ENCODE measurements at regions not wholly inside any gene's neighbourhood (a gene's known extent, or its start where the extent isn't known, plus 50 kb on each side); places are given as distances from the start of the nearest gene placed in this dataset.

DNA sequence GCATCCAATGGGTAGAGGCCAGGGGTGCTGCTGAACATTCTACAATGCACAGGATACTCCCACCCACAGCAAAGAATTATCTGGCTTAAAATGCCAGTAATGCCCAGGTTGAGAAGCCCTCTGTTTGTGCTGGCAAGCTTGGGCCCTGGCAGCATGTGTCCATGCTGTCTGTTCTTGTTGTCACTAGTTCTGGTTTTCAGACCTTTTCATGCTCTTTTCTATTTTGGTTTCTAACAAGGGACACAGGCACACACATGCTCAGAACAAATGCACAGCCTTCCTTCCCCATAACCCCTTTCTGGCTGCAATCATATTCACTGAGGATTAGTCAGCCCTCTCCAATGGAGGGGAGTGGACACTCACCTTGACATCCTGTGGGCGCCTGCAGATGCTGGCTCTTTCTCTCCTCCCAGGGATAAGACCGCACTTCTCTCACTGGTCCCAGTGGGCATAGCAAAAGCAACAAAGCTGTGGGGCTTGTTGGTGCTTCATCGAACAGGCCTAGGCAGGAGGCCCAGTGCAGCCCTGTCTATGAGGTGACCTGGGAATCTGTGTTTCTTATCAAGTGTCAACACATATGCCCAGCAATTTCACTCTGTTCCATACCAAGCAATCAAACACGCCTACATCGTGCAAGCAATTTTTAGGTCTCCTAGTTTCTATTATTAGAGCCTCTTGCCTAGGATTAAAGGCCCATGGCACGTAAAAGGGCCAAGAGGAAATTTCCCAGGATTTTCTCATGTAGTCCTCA lies 271.1 kb upstream of the CCL2 start:
- Mint-ChIP-seq H3K27me3 (peaks cover 0 to 7% (median 0%) of the 10 kb centered on the region in 3 donors), H3K4me3 (no peak overlapping the region), H3K27ac (peak overlapping the region in 1 of 6 donors; percentile 54), H3K4me1 (no peaks in the 10 kb centered on the region), H3K9me3 (peaks cover 0 to 6% (median 0%) of the 10 kb centered on the region in 7 donors), H3K36me3 (no peaks in the 10 kb centered on the region)
- no peak for DNase-seq
- no peak for ATAC-seq (ENCODE audit: low read depth in 2 of 2)

DNA sequence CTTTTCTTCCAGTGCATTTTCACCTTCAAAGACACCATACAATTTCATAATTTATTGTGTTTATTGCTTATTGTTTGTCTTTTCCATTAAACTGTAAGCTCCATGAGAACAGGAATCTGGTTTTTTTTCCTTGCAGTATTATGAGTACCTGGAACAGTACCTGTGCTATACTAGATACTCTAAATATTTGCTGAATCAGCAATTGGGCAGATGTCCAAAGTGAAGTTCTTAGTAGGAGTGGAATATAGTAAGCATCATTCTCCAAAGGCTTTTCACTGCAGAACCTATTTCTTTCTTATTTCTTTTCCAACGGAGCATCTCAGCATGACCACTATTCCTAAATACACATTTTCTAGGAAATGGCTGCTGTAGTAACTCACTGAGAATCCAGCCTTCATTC lies 269.0 kb upstream of the CCL2 start:
- H3K9me3 Mint-ChIP-seq: peaks cover 0 to 6% (median 0%) of the 10 kb centered on the region in 7 donors
- no peak overlapping the region for H3K4me3 Mint-ChIP-seq
- H3K27me3 Mint-ChIP-seq: peaks cover 0 to 15% (median 0%) of the 10 kb centered on the region in 3 donors
- DNase-seq (no peak), ATAC-seq (ENCODE audit: low read depth in 2 of 2) (no peak)
- no peaks in the 10 kb centered on the region for H3K4me1 Mint-ChIP-seq
- H3K27ac Mint-ChIP-seq: no peak overlapping the region
- no peaks in the 10 kb centered on the region for H3K36me3 Mint-ChIP-seq

DNA sequence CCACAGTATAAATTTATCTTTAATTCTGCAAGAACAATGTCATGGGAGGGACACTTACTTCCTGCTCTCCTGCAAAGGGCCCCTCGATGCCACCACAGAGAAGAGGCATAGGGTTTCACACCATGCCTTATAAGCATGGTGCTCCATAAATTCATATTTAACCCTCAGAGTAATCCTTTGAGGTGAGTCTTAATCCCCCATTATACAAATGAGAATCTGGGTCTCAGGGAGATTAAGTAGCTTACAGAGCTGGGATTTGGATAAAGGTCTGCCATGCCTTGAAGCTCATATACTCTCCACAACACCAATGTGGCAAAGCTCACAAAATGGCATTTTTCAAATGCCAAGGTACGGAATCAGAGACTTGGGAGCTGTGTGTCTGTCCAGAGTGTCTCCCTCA lies 268.5 kb upstream of the CCL2 start:
- ATAC-seq (ENCODE audit: low read depth in 2 of 2): no peak

DNA sequence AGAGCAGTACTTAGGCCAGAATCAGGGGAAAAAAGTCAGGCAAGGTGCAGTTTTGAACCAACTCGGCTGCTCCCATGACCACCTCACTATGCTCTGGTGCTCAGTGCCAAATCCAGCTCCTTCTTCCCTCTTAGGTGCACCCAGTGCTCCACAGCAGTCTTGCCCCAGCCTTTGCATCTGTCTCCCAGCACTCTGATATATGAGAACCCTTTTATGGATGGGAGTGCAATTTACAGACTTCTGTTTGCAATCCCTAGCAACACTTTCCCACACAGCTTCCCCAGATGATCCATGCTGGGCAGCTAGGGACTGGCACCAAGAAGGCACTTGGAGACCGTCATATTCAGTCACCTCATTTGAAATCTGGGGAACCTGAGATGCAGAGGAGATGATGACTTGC lies 267.9 kb upstream of the CCL2 start:
- no peak for DNase-seq
- Mint-ChIP-seq H3K4me1 (no peaks in the 10 kb centered on the region), H3K4me3 (no peak overlapping the region), H3K27me3 (peaks cover 0 to 15% (median 0%) of the 10 kb centered on the region in 3 donors), H3K36me3 (no peaks in the 10 kb centered on the region), H3K9me3 (peaks cover 0 to 6% (median 0%) of the 10 kb centered on the region in 7 donors), H3K27ac (no peak overlapping the region)
- ATAC-seq (ENCODE audit: low read depth in 2 of 2): no peak

More for the DNA sequence above, 268.5 kb upstream of the CCL2 start:
- Mint-ChIP-seq H3K4me3 (no peak overlapping the region), H3K27me3 (peaks cover 0 to 15% (median 0%) of the 10 kb centered on the region in 3 donors), H3K4me1 (no peaks in the 10 kb centered on the region), H3K36me3 (no peaks in the 10 kb centered on the region), H3K9me3 (peaks cover 0 to 6% (median 0%) of the 10 kb centered on the region in 7 donors), H3K27ac (no peak overlapping the region)
- no peak for DNase-seq

DNA sequence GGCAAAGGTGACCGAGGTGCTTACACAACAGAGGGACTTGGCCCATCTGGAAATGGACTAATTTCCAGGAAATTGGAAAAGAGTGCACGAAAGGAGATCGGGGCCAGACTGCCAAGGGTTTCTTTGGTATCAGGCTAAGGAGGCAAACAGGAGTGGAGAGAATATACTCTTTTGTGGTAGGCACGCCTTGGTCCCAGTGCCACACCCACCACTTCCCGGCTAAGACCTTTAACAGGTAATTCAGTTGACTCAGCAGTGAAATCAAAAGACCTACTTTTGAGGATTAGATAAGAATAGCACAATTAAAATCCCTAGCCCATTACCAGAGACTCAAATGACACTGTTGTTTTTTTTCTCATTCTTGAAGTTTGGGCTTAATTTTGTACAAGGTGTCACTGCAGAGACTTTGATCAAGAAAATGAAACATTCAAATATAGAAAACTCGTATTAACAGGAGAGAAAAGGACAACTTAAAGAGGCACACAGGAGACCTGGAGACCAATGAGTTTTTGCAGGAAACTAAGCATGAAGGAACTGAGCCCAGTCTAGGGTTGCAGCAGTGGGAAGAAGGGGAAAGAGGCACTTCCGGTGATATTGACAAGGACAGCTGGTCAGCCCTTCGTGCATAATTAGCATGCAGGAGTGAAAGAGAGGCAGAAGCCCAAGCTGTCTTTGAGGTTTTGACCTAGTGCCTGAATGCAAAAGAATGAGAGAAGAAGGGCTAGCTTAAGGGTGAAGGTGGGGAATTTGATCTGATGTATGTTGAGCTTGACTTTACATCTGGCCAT lies 265.5 kb upstream of the CCL2 start:
- peaks cover 0 to 6% (median 0%) of the 10 kb centered on the region in 7 donors for H3K9me3 Mint-ChIP-seq
- H3K27me3 Mint-ChIP-seq: peaks cover 0 to 15% (median 0%) of the 10 kb centered on the region in 3 donors
- no peak overlapping the region for H3K4me3 Mint-ChIP-seq
- ATAC-seq (ENCODE audit: low read depth in 2 of 2): no peak
- H3K4me1 Mint-ChIP-seq: no peaks in the 10 kb centered on the region
- no peak for DNase-seq
- H3K36me3 Mint-ChIP-seq: no peaks in the 10 kb centered on the region
- no peak overlapping the region for H3K27ac Mint-ChIP-seq

DNA sequence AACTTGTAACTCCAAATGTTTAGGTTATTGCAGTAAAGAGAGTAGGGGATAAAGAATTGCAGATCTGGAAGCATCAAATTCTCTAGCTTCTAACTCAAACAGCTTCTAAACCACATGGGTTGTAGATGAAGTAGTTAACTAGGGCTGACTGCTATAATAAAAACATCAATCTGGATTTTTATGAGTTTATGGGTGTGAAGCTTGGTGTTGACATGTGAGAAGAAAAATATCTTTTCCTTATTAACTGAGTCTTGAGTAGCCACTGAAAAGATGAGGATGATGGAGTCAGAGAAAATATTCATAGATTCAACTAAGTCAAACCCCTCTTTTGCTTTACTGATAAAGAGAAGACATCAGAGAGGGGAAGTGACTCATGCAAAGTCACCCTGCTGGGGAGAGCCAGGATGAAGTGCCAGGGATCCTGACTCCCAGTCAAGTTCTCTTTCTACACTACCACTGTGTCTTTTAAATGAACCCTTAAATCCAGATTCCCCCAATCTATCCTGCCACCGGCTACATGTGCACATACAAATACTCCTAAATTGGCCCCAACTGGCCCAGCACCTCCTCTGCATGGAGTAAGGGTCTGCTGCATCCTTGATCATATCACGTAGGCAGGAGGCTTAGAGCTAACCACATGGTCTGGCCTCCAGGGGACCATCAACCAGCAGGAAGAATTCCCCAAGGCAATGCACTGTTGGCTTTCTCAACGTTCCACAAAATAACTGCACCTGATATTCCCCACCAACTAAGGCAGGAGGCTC lies 264.0 kb upstream of the CCL2 start:
- H3K27ac Mint-ChIP-seq: no peak overlapping the region
- H3K4me1 Mint-ChIP-seq: no peaks in the 10 kb centered on the region
- H3K36me3 Mint-ChIP-seq: no peaks in the 10 kb centered on the region
- H3K9me3 Mint-ChIP-seq: peaks cover 0 to 6% (median 0%) of the 10 kb centered on the region in 7 donors
- no peak for DNase-seq
- H3K27me3 Mint-ChIP-seq: peaks cover 0 to 15% (median 0%) of the 10 kb centered on the region in 3 donors
- H3K4me3 Mint-ChIP-seq: no peak overlapping the region
- no peak for ATAC-seq (ENCODE audit: low read depth in 2 of 2)

DNA sequence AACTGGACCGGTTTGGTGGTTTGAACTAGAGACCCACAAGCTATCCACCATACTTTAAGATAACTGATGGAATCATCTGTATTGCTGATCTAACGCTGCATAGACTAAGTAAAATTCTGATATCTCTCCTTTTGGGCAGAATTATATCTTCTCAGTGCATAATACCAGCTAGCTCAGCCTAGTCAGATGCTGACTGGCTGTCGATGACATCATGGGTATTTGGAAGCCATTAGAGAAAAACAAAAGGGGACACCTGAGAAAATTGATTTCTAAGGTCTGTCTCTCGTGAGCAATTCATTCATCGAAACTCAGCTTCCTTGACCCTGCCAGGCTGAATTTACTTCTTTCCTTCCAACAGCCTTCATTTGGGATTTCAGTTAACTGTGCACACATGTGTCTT lies 263.0 kb upstream of the CCL2 start:
- ATAC-seq (ENCODE audit: low read depth in 2 of 2): no peak
- no peak for DNase-seq
- H3K36me3 Mint-ChIP-seq: no peaks in the 10 kb centered on the region

DNA sequence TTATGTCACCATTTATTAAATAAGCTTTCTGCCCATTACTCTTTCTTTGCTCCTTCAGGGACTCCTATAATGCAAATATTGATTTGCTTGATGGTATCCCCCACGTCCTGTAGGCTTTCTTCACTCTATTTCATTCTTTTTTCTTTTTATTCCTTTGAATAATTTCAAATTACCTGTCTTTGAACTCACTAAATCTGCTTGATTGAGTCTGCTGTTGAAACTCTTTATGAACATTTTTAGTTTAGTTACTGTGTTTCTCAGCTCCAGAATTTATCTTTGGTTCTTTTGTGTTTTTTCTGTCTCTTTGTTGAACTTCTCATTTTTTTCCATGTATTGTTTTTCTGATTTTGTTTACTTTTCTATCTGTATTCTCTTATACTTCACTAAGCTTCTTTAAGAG lies 254.4 kb upstream of the CCL2 start:
- no peak for ATAC-seq (ENCODE audit: low read depth in 2 of 2)
- Mint-ChIP-seq H3K4me1 (no peaks in the 10 kb centered on the region), H3K36me3 (peaks cover 9 to 19% of the 10 kb centered on the region in 2 donors), H3K9me3 (peaks cover 11 to 46% (median 22%) of the 10 kb centered on the region in 7 donors), H3K27ac (no peak overlapping the region), H3K4me3 (no peak overlapping the region), H3K27me3 (peaks cover 12 to 17% (median 12%) of the 10 kb centered on the region in 3 donors)
- DNase-seq: no peak

More for the DNA sequence above, 263.0 kb upstream of the CCL2 start:
- Mint-ChIP-seq H3K4me1 (no peaks in the 10 kb centered on the region), H3K4me3 (no peak overlapping the region), H3K27me3 (peaks cover 0 to 15% (median 0%) of the 10 kb centered on the region in 3 donors), H3K27ac (no peak overlapping the region), H3K9me3 (peaks cover 0 to 11% (median 3%) of the 10 kb centered on the region in 7 donors)

DNA sequence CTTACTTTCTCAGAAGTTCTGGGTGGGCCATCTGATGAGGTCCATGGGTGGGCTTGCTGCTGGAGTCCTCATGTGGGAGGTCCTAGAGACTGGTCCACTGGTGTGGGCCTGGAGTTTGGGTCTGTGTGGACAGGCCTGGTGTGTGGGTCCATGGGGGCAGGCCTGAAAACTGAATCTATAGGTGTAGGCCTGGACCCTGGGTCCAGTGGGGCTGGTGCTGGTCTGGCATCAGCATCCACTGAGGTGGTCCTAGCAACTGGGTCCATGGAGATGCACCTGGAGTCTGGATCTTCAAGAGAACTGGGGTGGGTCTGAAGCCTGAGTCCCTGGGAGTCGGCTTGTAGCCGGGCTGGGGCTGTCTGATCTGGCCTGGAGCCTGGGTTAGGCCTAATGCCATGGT lies 253.8 kb upstream of the CCL2 start:
- H3K4me1 Mint-ChIP-seq: no peaks in the 10 kb centered on the region
- no peak overlapping the region for H3K27ac Mint-ChIP-seq
- peaks cover 12 to 23% (median 17%) of the 10 kb centered on the region in 3 donors for H3K27me3 Mint-ChIP-seq
- peaks cover 11 to 46% (median 22%) of the 10 kb centered on the region in 7 donors for H3K9me3 Mint-ChIP-seq
- peaks cover 9 to 19% of the 10 kb centered on the region in 2 donors for H3K36me3 Mint-ChIP-seq
- ATAC-seq (ENCODE audit: low read depth in 2 of 2) (no peak), DNase-seq (no peak)
- no peak overlapping the region for H3K4me3 Mint-ChIP-seq

DNA sequence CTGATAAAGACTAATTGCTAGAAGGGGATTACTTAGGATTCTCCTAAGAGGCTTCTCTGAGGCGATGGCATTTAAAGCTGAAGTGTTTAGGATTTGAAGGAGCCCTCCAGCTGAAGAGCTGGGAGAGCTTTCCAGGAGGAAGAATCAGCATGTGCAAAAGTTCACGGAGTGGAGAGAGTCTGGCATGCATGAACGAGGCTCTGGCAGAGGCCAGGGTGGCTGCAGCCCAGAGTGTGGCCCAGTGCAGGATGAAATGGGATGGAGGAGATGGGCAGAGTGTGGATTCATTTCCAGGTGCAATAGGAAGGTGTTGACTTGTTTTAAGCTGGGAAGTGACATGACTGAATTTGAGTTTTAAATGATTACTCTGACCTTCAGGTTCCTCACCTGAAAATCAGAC lies 249.0 kb upstream of the CCL2 start:
- H3K27ac Mint-ChIP-seq: no peak overlapping the region
- H3K4me1 Mint-ChIP-seq: no peaks in the 10 kb centered on the region
- DNase-seq: no peak
- peaks cover 17 to 27% (median 17%) of the 10 kb centered on the region in 3 donors for H3K27me3 Mint-ChIP-seq
- peaks cover 0 to 20% (median 7%) of the 10 kb centered on the region in 7 donors for H3K9me3 Mint-ChIP-seq
- no peaks in the 10 kb centered on the region for H3K36me3 Mint-ChIP-seq
- no peak overlapping the region for H3K4me3 Mint-ChIP-seq
- ATAC-seq (ENCODE audit: low read depth in 2 of 2): no peak

DNA sequence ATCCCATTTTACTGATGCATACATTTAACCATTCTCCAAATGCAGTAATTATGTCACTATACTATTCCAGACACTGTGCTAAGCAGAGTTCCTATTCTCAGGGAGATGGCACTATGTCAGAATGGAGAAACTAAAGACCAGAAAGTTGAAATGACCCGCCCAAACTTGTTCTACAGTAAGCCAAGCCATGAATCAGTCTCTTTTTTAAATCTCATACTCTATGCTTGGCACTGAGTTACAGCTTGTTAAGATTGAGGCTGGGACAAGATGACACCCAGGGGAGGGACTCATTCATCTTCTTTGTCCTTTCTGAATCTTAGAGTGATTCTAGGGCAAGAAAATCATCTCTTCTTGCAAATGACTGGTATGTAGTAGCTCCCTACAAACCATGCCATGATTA lies 247.0 kb upstream of the CCL2 start:
- H3K27me3 Mint-ChIP-seq: peaks cover 17 to 32% (median 17%) of the 10 kb centered on the region in 3 donors
- DNase-seq (no peak), ATAC-seq (ENCODE audit: low read depth in 2 of 2) (no peak)
- H3K4me3 Mint-ChIP-seq: no peak overlapping the region
- peaks cover 0 to 7% (median 2%) of the 10 kb centered on the region in 7 donors for H3K9me3 Mint-ChIP-seq
- no peaks in the 10 kb centered on the region for H3K4me1 Mint-ChIP-seq
- no peak overlapping the region for H3K27ac Mint-ChIP-seq
- H3K36me3 Mint-ChIP-seq: no peaks in the 10 kb centered on the region

DNA sequence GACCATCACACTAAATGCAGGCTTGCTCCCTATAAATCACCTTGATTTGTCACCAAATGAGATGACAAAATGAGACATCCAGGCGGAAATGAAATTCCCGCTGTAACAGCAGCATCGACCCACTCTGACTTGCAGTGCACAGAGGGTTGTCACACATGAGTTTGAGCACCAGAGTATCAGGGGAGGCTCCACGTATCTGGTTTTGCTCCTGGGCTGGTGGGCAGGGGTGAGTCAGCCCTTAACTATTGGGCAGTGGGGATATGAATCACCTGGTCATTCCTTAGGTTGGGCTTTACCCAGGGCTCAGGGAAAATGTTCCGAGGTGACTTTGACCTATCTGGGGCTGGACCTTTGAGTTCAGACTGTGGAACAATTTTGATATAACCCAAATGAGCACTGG lies 245.2 kb upstream of the CCL2 start:
- H3K4me3 Mint-ChIP-seq: no peak overlapping the region
- H3K27me3 Mint-ChIP-seq: peaks cover 10 to 27% (median 11%) of the 10 kb centered on the region in 3 donors
- H3K4me1 Mint-ChIP-seq: no peaks in the 10 kb centered on the region
- DNase-seq (no peak), ATAC-seq (ENCODE audit: low read depth in 2 of 2) (no peak)
- H3K9me3 Mint-ChIP-seq: peaks cover 0 to 3% (median 0%) of the 10 kb centered on the region in 7 donors
- no peaks in the 10 kb centered on the region for H3K36me3 Mint-ChIP-seq
- no peak overlapping the region for H3K27ac Mint-ChIP-seq

DNA sequence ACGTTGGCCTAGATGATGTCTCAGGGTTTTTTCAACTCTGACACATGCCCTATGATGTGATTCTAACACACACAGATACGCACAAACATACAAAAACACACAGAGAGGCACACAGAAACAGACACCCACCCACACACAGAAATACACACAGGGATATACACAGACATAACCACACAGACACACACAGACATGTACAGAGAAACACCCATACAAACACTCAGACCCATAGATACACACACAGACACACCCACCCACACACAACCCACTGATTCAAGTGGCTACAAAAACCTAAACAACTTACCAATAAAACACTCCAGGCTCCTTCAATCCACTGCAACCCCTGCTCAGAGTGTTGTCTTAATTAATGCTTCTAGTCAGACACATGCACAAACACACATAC lies 244.6 kb upstream of the CCL2 start:
- H3K27ac Mint-ChIP-seq: no peak overlapping the region
- H3K36me3 Mint-ChIP-seq: no peaks in the 10 kb centered on the region
- no peak overlapping the region for H3K4me3 Mint-ChIP-seq
- ATAC-seq (ENCODE audit: low read depth in 2 of 2) (no peak), DNase-seq (no peak)
- H3K27me3 Mint-ChIP-seq: peaks cover 5 to 21% (median 6%) of the 10 kb centered on the region in 3 donors
- no peaks in the 10 kb centered on the region for H3K4me1 Mint-ChIP-seq
- H3K9me3 Mint-ChIP-seq: peaks cover 0 to 3% (median 0%) of the 10 kb centered on the region in 7 donors
